GM23338 (cell line): ENCODE measurements at regions not wholly inside any gene's neighbourhood (a gene's known extent, or its start where the extent isn't known, plus 50 kb on each side); places are given as distances from the start of the nearest gene placed in this dataset.

Source experiments
- ATAC-seq: fragments of 200-7000 bp; cut with Tn5 transposase; 3 replicates; pipeline ENCODE4 v1.9.1; 2020
- DNase-seq: peaks from one replicate; pipeline ENCODE4 v3.0.0-alpha.2; 2015; ENCODE audit warnings: low spot score
- H2AFZ ChIP-seq: fragments of 200-600 bp; sonication (generic); 2 replicates; pipeline ENCODE4 v1.8.0; 2016; ENCODE audit warnings: antibody characterized with exemption, mild to moderate bottlenecking, moderate library complexity
- H3F3A ChIP-seq: fragments of 200-600 bp; sonication (generic); replicated peaks from 2 replicates; pipeline ENCODE4 v1.8.0; 2017; ENCODE audit warnings: antibody characterized with exemption, mixed run types, low read depth
- H3K27ac ChIP-seq: fragments of 200-600 bp; sonication (generic); 2 replicates; pipeline ENCODE4 v1.6.1; 2016; ENCODE audit warnings: low read depth
- H3K27me3 ChIP-seq: fragments of 200-600 bp; sonication (generic); 2 replicates; pipeline ENCODE4 v1.8.0; 2016; ENCODE audit warnings: mild to moderate bottlenecking, mixed run types, moderate library complexity; ENCODE audit not compliant: insufficient read depth
- H3K36me3 ChIP-seq: fragments of 200-600 bp; sonication (generic); 2 replicates; pipeline ENCODE4 v1.8.0; 2016; ENCODE audit warnings: mild to moderate bottlenecking; ENCODE audit not compliant: insufficient read depth
- H3K4me1 ChIP-seq: fragments of 200-600 bp; sonication (generic); 2 replicates; pipeline ENCODE4 v1.8.0; 2016; ENCODE audit warnings: mild to moderate bottlenecking, moderate library complexity; ENCODE audit not compliant: insufficient read depth
- H3K4me2 ChIP-seq: fragments of 200-600 bp; sonication (generic); 2 replicates; pipeline ENCODE4 v1.7.1; 2017; ENCODE audit warnings: mixed run types
- H3K4me3 ChIP-seq: fragments of 200-600 bp; sonication (generic); 2 replicates; pipeline ENCODE4 v1.6.1; 2016; ENCODE audit warnings: mixed run types
- H3K79me2 ChIP-seq: fragments of 200-600 bp; sonication (generic); replicated peaks from 2 replicates; pipeline ENCODE4 v1.8.0; 2017; ENCODE audit warnings: mild to moderate bottlenecking; ENCODE audit not compliant: insufficient read depth
- H3K9me2 ChIP-seq: fragments of 200-600 bp; sonication (generic); 2 replicates; pipeline ENCODE4 v1.8.0; 2017; ENCODE audit not compliant: insufficient read depth
- H4K20me1 ChIP-seq: fragments of 200-600 bp; sonication (generic); replicated peaks from 2 replicates; pipeline ENCODE4 v1.8.0; 2017; ENCODE audit warnings: mild to moderate bottlenecking; ENCODE audit not compliant: insufficient read depth
- H3K27ac Mint-ChIP-seq: 2 replicates; pipeline ENCODE4 v1.8.0; 2020; ENCODE audit warnings: inconsistent platforms, mild to moderate bottlenecking, moderate library complexity, mixed read lengths
- H3K27me3 Mint-ChIP-seq: 3 replicates; pipeline ENCODE4 v1.8.0; 2022; ENCODE audit warnings: low read depth, mild to moderate bottlenecking, moderate library complexity, mixed read lengths, inconsistent platforms; ENCODE audit not compliant: insufficient read depth, poor library complexity
- H3K36me3 Mint-ChIP-seq: 3 replicates; pipeline ENCODE4 v1.8.0; 2021; ENCODE audit warnings: low read depth, mild to moderate bottlenecking, inconsistent platforms, moderate library complexity, mixed read lengths
- H3K4me1 Mint-ChIP-seq: 3 replicates; pipeline ENCODE4 v1.8.0; 2020; ENCODE audit warnings: mild to moderate bottlenecking, inconsistent platforms, mixed read lengths
- H3K4me3 Mint-ChIP-seq: 3 replicates; pipeline ENCODE4 v1.8.0; 2021; ENCODE audit warnings: moderate library complexity, mild to moderate bottlenecking, inconsistent platforms, mixed read lengths
- H3K9me3 Mint-ChIP-seq: 3 replicates; pipeline ENCODE4 v1.8.0; 2020; ENCODE audit warnings: moderate library complexity, mild to moderate bottlenecking, inconsistent platforms, mixed read lengths
- CREB1 ChIP-seq: fragments of 250-450 bp; sonication (Bioruptor Pico); IDR thresholded peaks from 2 replicates; pipeline ENCODE4 v1.5.0; 2020; ENCODE audit warnings: low read depth, mild to moderate bottlenecking, moderate library complexity
- EZH2 ChIP-seq: fragments of 200-600 bp; sonication (generic); IDR thresholded peaks from one replicate; pipeline ENCODE4 v1.8.0; 2017; ENCODE audit warnings: antibody characterized with exemption, mild to moderate bottlenecking, low read depth; ENCODE audit not compliant: unreplicated experiment
- EZH2phosphoT487 ChIP-seq: fragments of 200-600 bp; sonication (generic); IDR thresholded peaks from one replicate; pipeline ENCODE4 v1.8.1; 2018; ENCODE audit warnings: antibody characterized with exemption; ENCODE audit not compliant: unreplicated experiment
- JUNB ChIP-seq: IDR thresholded peaks from one replicate; pipeline ENCODE4 v1.6.1; 2016; ENCODE audit warnings: antibody characterized with exemption; ENCODE audit not compliant: unreplicated experiment
- NANOG ChIP-seq: IDR thresholded peaks from 2 replicates; pipeline ENCODE4 v1.6.1; 2016; ENCODE audit warnings: antibody characterized with exemption, borderline replicate concordance
- REST ChIP-seq: IDR thresholded peaks from one replicate; pipeline ENCODE4 v1.6.1; 2018; ENCODE audit warnings: antibody characterized with exemption; ENCODE audit not compliant: unreplicated experiment
- STAT1 ChIP-seq: IDR thresholded peaks from one replicate; pipeline ENCODE4 v1.6.1; 2016; ENCODE audit warnings: antibody characterized with exemption; ENCODE audit not compliant: unreplicated experiment
- ZNF331 ChIP-seq: fragments of 250-450 bp; sonication (Bioruptor Pico); IDR thresholded peaks from 2 replicates; pipeline ENCODE4 v1.5.0; 2020; ENCODE audit warnings: low read depth, mild to moderate bottlenecking, moderate library complexity

DNA sequence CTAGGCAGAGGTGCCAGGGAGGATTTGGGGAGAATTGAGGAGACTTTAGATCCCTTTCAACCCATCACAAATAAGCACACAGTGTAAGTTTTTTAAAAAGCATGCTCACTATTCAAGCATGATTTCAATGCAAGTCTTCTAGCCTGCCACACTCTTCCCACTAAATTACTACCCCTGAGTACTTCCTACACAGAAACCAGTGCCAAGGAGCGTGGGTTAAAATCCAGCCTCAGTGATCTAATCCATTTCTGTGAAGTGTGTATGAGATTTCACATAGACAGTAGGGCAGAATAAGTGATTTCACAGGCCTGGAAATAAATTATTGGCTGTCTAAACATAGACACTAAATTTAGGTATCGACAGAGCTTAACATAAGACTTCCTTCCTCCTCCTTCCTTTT lies 142.9 kb upstream of the ATP1B1 start (continued):
- no peak for TF ChIP-seq NANOG
- no peak for TF ChIP-seq REST
- no peak for TF ChIP-seq STAT1
- no peak for TF ChIP-seq JUNB
- no peak for TF ChIP-seq CREB1
- no peak for TF ChIP-seq EZH2phosphoT487

GRCh38 chr1:168964478-168964877 lies 142.0 kb upstream of the ATP1B1 start:
- Histone ChIP-seq H3K9me2 (peaks cover 9% of the 10 kb centered on the region), H3K79me2 (no peaks in the 10 kb centered on the region), H2AFZ (no peak overlapping the region), H3K4me2 (no peak overlapping the region), H3K36me3 (no peaks in the 10 kb centered on the region), H3K4me1 (no peaks in the 10 kb centered on the region), H3K27ac (no peak overlapping the region), H3K4me3 (no peak overlapping the region), H3F3A (no peaks in the 10 kb centered on the region), H4K20me1 (no peaks in the 10 kb centered on the region), H3K27me3 (no peaks in the 10 kb centered on the region)
- Mint-ChIP-seq H3K4me1 (peaks cover 3% of the 10 kb centered on the region; the same call in 2 of the 3 replicates), H3K27me3 (no peaks in the 10 kb centered on the region), H3K9me3 (no peaks in the 10 kb centered on the region), H3K27ac (no peak overlapping the region), H3K36me3 (no peaks in the 10 kb centered on the region), H3K4me3 (no peak overlapping the region)
- ATAC-seq (no peak), DNase-seq (no peak)
- no peak for TF ChIP-seq STAT1
- no peak for TF ChIP-seq ZNF331 (CRISPR knock-in tag)
- TF ChIP-seq CREB1, result no peak
- no peak for TF ChIP-seq REST
- TF ChIP-seq EZH2, result no peak
- no peak for TF ChIP-seq JUNB
